Ishikawa (cell line): ENCODE measurements at regions not wholly inside any gene's neighbourhood (a gene's known extent, or its start where the extent isn't known, plus 50 kb on each side); places are given as distances from the start of the nearest gene placed in this dataset.

Experiments used
- CEBPB ChIP-seq: IDR thresholded peaks from 2 replicates; pipeline ENCODE4 v1.6.1; 2012
- CREB1 ChIP-seq: IDR thresholded peaks from 2 replicates; pipeline ENCODE4 v1.6.1; 2012; ENCODE audit warnings: low read depth
- EGR1 ChIP-seq: IDR thresholded peaks from 2 replicates; pipeline ENCODE4 v1.6.1; 2012
- EP300 ChIP-seq: IDR thresholded peaks from 2 replicates; pipeline ENCODE4 v1.6.1; 2012; ENCODE audit warnings: borderline replicate concordance
- FOXM1 ChIP-seq: IDR thresholded peaks from 2 replicates; pipeline ENCODE4 v1.6.1; 2012; ENCODE audit warnings: low read depth, borderline replicate concordance
- NFIC ChIP-seq: IDR thresholded peaks from 2 replicates; pipeline ENCODE4 v1.6.1; 2012
- RAD21 ChIP-seq: IDR thresholded peaks from 2 replicates; pipeline ENCODE4 v1.6.1; 2012; ENCODE audit warnings: low read depth
- TAF1 ChIP-seq: IDR thresholded peaks from 2 replicates; pipeline ENCODE4 v1.6.1; 2012; ENCODE audit warnings: low read depth, mild to moderate bottlenecking
- TCF12 ChIP-seq: IDR thresholded peaks from 2 replicates; pipeline ENCODE4 v1.6.1; 2012; ENCODE audit warnings: low read depth
- TEAD4 ChIP-seq: IDR thresholded peaks from 2 replicates; pipeline ENCODE4 v1.6.1; 2012
- YY1 ChIP-seq: IDR thresholded peaks from 2 replicates; pipeline ENCODE4 v1.6.1; 2012; ENCODE audit warnings: low read depth
- ZBTB7A ChIP-seq: IDR thresholded peaks from 2 replicates; pipeline ENCODE4 v1.6.1; 2012; ENCODE audit warnings: low read depth
- TF ChIP-seq, protein P1 (sequence below): IDR thresholded peaks from 2 replicates; pipeline ENCODE4 v1.6.1; 2012; ENCODE audit warnings: low read depth, mild to moderate bottlenecking
- TF ChIP-seq, protein P2 (sequence below): IDR thresholded peaks from 2 replicates; pipeline ENCODE4 v1.6.1; 2012
- TF ChIP-seq, protein P3 (sequence below): IDR thresholded peaks from 2 replicates; pipeline ENCODE4 v1.6.1; 2012

DNA sequence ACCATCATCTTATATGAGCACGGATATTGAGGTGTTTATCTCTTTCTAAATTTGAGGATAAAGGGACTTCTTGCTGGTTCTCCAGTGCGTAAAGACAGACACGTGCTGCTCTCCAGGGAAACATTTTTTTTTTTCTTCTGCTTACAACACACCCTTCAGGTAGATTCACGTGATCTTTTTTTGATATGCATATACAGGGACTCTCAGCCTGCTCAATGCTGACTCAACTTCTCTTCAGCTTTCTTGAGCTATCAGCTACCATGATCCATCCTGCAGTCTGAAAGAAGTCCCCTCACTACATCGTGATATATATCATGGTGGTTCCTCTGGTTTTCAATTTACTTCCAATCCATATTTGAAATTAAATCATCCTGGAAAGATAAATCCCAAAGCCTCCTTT is 87.1 kb upstream of the SLITRK3 start:
- TF ChIP-seq TCF12 (no peak), EGR1 (no peak), TEAD4 (no peak), RAD21 (no peak), NFIC (no peak), CREB1 (no peak)
- TF ChIP-seq, protein P1, sequence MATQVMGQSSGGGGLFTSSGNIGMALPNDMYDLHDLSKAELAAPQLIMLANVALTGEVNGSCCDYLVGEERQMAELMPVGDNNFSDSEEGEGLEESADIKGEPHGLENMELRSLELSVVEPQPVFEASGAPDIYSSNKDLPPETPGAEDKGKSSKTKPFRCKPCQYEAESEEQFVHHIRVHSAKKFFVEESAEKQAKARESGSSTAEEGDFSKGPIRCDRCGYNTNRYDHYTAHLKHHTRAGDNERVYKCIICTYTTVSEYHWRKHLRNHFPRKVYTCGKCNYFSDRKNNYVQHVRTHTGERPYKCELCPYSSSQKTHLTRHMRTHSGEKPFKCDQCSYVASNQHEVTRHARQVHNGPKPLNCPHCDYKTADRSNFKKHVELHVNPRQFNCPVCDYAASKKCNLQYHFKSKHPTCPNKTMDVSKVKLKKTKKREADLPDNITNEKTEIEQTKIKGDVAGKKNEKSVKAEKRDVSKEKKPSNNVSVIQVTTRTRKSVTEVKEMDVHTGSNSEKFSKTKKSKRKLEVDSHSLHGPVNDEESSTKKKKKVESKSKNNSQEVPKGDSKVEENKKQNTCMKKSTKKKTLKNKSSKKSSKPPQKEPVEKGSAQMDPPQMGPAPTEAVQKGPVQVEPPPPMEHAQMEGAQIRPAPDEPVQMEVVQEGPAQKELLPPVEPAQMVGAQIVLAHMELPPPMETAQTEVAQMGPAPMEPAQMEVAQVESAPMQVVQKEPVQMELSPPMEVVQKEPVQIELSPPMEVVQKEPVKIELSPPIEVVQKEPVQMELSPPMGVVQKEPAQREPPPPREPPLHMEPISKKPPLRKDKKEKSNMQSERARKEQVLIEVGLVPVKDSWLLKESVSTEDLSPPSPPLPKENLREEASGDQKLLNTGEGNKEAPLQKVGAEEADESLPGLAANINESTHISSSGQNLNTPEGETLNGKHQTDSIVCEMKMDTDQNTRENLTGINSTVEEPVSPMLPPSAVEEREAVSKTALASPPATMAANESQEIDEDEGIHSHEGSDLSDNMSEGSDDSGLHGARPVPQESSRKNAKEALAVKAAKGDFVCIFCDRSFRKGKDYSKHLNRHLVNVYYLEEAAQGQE, result no peak

DNA sequence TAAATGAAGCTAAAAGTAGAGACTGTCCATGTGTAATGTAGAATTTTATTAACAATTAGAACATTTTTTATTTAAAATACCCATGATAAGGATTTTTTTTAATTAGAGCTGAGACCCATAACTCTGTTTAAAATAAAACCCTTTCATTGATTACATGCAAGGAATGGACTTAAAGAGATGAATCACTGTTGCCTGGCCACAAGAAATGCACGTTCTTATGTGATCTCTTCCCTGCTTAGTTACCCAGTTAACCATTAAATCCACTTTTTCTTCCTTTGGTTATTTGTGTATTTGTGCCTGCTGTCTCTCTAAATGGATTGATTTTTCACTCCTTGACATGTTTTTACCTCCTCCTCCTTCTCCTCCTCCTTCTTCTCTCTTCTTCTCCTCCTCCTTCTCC is 83.3 kb upstream of the SLITRK3 start:
- TF ChIP-seq TEAD4, result no peak
- no peak for TF ChIP-seq NFIC
- TF ChIP-seq CEBPB, result no peak
- no peak for TF ChIP-seq EGR1
- TF ChIP-seq, protein P2, sequence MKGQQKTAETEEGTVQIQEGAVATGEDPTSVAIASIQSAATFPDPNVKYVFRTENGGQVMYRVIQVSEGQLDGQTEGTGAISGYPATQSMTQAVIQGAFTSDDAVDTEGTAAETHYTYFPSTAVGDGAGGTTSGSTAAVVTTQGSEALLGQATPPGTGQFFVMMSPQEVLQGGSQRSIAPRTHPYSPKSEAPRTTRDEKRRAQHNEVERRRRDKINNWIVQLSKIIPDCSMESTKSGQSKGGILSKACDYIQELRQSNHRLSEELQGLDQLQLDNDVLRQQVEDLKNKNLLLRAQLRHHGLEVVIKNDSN, result no peak
- TF ChIP-seq, protein P1, result no peak
- TF ChIP-seq RAD21, result no peak
- TF ChIP-seq EP300, result no peak
- TF ChIP-seq TCF12, result no peak
- TF ChIP-seq, protein P3, sequence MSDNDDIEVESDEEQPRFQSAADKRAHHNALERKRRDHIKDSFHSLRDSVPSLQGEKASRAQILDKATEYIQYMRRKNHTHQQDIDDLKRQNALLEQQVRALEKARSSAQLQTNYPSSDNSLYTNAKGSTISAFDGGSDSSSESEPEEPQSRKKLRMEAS, result no peak
- no peak for TF ChIP-seq ZBTB7A
- no peak for TF ChIP-seq TAF1
- TF ChIP-seq CREB1, result no peak
- TF ChIP-seq FOXM1, result no peak
- TF ChIP-seq YY1, result no peak

DNA sequence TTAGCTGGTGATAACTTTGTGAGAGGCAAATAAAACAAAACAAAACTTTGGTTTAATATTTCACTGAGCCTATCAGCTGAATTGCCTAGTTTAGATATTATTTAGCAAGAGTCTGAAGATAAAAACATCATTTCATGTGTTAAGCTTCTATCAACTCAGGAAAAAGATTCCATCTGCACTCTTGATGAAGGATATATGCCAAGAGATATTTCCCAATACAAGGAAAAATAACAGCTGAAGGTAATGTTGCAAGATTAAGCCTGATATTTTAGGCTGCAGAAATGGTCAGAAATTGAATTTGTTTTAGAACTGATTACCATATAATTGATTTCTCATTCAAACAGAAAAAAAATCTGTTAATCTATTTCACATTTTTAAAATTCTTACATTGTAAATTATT is 77.2 kb upstream of the SLITRK3 start:
- no peak for TF ChIP-seq TAF1
- TF ChIP-seq TEAD4, result no peak
- TF ChIP-seq CEBPB, result no peak
- TF ChIP-seq, protein P1, result no peak

DNA sequence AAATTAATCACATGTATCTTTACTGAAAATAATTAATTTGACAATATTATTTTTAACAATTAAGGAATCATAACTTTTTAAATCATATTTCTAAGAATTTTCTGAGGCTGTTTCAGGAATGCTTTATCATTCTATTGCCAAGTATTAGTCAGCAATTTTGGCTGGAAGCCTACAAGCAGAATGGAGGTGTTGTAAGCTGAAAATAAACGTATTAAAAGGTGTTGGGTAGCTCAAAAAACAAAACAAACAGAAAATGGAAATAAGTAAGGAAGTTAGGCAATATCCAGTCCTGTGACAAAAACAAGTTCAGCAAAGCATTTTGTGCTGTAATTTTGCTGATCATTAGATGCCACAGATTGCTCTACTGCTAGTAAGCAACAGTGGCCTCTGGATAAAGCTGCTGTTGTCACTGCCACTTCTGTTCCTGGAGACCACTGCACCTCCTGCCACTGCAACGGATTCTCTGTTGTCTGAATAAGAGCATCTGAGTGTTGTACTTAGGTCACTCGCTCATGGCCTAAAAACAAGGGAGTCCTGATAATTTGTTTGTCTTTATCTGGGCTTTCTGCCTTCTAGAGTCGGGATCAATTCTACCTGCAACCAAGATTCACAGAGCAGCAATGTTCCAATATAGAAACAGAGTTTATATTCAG is 63.5 kb upstream of the SLITRK3 start:
- TF ChIP-seq CREB1 (no peak), NFIC (peak; percentile 42; the same call in 1 of the 2 replicates)

DNA sequence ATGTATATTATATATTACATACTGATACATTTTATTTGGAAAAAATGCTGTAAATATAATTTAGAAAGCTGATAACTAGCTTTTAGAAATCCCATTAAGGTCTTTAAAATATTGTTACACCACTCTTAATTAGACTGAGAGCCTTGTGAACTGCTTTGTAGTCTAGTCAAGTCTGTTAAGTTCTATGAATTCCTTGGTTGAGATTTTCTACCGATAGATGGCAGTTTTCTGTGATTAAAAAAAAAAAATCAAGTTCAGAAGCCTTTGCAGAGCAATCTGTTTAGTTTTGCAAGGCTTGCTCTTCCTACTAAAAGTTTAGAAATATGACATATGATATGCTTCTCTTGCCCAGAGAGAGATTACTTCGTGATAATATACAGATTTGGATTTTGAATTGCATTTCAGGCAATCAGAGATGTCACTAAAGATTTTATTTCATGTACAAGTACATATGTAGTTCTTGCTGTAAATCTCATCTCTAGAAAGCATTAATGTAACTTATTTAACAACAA is 60.4 kb upstream of the SLITRK3 start:
- TF ChIP-seq TCF12, result no peak
- no peak for TF ChIP-seq YY1
- TF ChIP-seq TEAD4, result no peak
- TF ChIP-seq CREB1, result no peak
- TF ChIP-seq FOXM1, result no peak
- TF ChIP-seq, protein P2, result no peak

DNA sequence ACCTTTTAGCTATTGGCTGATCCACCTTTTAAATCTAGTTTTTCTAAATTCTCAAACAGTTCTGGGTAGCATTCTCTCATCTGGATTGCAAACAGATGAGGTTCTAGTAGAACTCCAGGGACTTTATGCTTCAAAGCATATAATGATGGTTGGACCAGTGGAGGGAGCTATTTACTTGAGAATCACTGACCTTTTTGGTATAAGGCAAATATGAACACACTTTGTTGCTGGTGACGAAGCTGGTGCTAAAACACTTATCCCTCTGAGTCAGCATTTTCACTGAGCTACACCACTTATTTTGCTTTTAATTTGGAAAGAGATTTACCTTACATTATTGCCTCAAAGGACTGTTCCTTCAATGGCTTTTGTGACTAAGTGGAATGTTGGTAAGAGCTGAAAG is 58.6 kb upstream of the SLITRK3 start:
- no peak for TF ChIP-seq TCF12
- peak; percentile 67 for TF ChIP-seq RAD21
